K562 (cell line): ENCODE measurements at regions not wholly inside any gene's neighbourhood (a gene's known extent, or its start where the extent isn't known, plus 50 kb on each side); places are given as distances from the start of the nearest gene placed in this dataset.

Experiments used
- BRCA1 ChIP-seq, 2 experiments: fragments of 450-650 bp in 1 of 2; sonication (generic) in 1 of 2; formaldehyde crosslinking in 1 of 2; IDR thresholded peaks; 2 replicates each; pipeline versions ENCODE4 v1.5.0 to v1.6.1; 2017 to 2020; ENCODE audit warnings: mild to moderate bottlenecking in 1 of 2, missing genetic modification reagents in 1 of 2
- NCOR1 ChIP-seq: fragments of 450-650 bp; IDR thresholded peaks from 2 replicates; pipeline ENCODE4 v1.6.1; 2016; ENCODE audit warnings: mild to moderate bottlenecking, moderate library complexity
- NR2F6 ChIP-seq: fragments of 450-650 bp; formaldehyde crosslinking; IDR thresholded peaks from 2 replicates; pipeline ENCODE4 v1.4.0; 2020; ENCODE audit warnings: mild to moderate bottlenecking
- RBM34 ChIP-seq: fragments of 200-400 bp; formaldehyde crosslinking; IDR thresholded peaks from 2 replicates; pipeline ENCODE4 v1.6.1; 2018; ENCODE audit warnings: low read length, borderline replicate concordance; ENCODE audit not compliant: insufficient read depth
- SP2 ChIP-seq: IDR thresholded peaks from 2 replicates; pipeline ENCODE4 v1.6.1; 2011; ENCODE audit warnings: mild to moderate bottlenecking, low read depth, low read length, moderate library complexity; ENCODE audit not compliant: poor library complexity, severe bottlenecking; ENCODE audit errors: extremely low read depth
- TF ChIP-seq, protein P1 (sequence below), 2 experiments: fragments of 150-350 bp in 1 of 2; IDR thresholded peaks; 2 replicates each; pipeline ENCODE4 v1.6.1; 2012 to 2016; ENCODE audit warnings: low read depth in 2 of 2, low read length in 2 of 2, mild to moderate bottlenecking in 1 of 2, moderate library complexity in 1 of 2
- TF ChIP-seq, protein P2 (sequence below): sonication (generic); formaldehyde crosslinking; IDR thresholded peaks from 2 replicates; pipeline ENCODE4 v1.8.1; 2023; ENCODE audit warnings: mild to moderate bottlenecking, missing genetic modification reagents, moderate library complexity
- TF ChIP-seq, protein P3 (sequence below): sonication (generic); formaldehyde crosslinking; IDR thresholded peaks from 2 replicates; pipeline ENCODE4 v1.8.0; 2022; ENCODE audit warnings: missing genetic modification reagents, mild to moderate bottlenecking, borderline replicate concordance

DNA sequence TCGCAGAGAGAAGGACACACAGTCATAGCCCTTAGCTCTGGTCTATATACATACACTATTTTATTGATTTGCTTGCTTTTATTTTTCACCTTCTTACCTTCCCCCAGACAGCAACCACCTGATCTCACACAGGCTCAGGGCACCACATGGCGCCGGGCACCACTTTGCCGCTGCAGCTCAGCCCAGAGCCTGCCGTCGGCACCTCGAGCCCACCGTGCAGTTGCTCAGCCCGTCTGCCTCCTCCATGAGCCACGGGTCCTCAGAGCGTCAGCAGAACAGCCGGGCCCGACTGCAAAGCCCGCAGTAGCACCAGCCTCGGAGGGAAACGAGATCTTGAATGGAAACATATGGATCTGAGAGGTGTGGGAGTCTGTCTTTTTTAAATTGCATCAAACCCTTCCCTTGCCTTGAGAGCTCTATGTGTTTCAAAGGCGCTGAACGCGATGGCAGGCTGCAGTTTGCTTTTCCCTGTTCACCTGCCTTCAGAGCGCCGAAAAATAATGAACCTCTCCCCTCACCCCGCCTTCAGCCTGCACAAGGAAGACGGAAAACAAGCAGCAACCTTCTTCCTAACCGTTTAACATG lies 505.4 kb downstream of the MN1 start (continued):
- TF ChIP-seq, protein P1, sequence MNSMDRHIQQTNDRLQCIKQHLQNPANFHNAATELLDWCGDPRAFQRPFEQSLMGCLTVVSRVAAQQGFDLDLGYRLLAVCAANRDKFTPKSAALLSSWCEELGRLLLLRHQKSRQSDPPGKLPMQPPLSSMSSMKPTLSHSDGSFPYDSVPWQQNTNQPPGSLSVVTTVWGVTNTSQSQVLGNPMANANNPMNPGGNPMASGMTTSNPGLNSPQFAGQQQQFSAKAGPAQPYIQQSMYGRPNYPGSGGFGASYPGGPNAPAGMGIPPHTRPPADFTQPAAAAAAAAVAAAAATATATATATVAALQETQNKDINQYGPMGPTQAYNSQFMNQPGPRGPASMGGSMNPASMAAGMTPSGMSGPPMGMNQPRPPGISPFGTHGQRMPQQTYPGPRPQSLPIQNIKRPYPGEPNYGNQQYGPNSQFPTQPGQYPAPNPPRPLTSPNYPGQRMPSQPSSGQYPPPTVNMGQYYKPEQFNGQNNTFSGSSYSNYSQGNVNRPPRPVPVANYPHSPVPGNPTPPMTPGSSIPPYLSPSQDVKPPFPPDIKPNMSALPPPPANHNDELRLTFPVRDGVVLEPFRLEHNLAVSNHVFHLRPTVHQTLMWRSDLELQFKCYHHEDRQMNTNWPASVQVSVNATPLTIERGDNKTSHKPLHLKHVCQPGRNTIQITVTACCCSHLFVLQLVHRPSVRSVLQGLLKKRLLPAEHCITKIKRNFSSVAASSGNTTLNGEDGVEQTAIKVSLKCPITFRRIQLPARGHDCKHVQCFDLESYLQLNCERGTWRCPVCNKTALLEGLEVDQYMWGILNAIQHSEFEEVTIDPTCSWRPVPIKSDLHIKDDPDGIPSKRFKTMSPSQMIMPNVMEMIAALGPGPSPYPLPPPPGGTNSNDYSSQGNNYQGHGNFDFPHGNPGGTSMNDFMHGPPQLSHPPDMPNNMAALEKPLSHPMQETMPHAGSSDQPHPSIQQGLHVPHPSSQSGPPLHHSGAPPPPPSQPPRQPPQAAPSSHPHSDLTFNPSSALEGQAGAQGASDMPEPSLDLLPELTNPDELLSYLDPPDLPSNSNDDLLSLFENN (IDR thresholded peaks at IDR 0.05; ENCODE audit: low read depth in 2 of 2, low read length in 2 of 2) = no peak
- TF ChIP-seq, protein P2, sequence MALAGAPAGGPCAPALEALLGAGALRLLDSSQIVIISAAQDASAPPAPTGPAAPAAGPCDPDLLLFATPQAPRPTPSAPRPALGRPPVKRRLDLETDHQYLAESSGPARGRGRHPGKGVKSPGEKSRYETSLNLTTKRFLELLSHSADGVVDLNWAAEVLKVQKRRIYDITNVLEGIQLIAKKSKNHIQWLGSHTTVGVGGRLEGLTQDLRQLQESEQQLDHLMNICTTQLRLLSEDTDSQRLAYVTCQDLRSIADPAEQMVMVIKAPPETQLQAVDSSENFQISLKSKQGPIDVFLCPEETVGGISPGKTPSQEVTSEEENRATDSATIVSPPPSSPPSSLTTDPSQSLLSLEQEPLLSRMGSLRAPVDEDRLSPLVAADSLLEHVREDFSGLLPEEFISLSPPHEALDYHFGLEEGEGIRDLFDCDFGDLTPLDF = no peak
- TF ChIP-seq RBM34 (no peak), BRCA1 (IDR thresholded peaks at IDR 0.05) (no peak), BRCA1 (CRISPR knock-in tag; IDR thresholded peaks at IDR 0.05) (no peak), NR2F6 (no peak), NCOR1 (no peak), SP2 (no peak)
- TF ChIP-seq, protein P3, sequence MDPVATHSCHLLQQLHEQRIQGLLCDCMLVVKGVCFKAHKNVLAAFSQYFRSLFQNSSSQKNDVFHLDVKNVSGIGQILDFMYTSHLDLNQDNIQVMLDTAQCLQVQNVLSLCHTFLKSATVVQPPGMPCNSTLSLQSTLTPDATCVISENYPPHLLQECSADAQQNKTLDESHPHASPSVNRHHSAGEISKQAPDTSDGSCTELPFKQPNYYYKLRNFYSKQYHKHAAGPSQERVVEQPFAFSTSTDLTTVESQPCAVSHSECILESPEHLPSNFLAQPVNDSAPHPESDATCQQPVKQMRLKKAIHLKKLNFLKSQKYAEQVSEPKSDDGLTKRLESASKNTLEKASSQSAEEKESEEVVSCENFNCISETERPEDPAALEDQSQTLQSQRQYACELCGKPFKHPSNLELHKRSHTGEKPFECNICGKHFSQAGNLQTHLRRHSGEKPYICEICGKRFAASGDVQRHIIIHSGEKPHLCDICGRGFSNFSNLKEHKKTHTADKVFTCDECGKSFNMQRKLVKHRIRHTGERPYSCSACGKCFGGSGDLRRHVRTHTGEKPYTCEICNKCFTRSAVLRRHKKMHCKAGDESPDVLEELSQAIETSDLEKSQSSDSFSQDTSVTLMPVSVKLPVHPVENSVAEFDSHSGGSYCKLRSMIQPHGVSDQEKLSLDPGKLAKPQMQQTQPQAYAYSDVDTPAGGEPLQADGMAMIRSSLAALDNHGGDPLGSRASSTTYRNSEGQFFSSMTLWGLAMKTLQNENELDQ (CRISPR knock-in tag) = no peak
- TF ChIP-seq, all 486 proteins: peak for 0
